HG03439 (cell line): ENCODE measurements at regions not wholly inside any gene's neighbourhood (a gene's known extent, or its start where the extent isn't known, plus 50 kb on each side); places are given as distances from the start of the nearest gene placed in this dataset.
"Not testable (repeated sequence)": the region's sequence is repeated elsewhere in the genome, so short reads cannot be mapped to it uniquely, and the experiment has no call there.

Source experiments
- ATAC-seq: cut with Tn5 transposase; IDR thresholded peaks from one replicate; pipeline ENCODE4 v1.9.1; 2021; ENCODE audit warnings: mild to moderate bottlenecking, moderate library complexity; ENCODE audit not compliant: unreplicated experiment

DNA sequence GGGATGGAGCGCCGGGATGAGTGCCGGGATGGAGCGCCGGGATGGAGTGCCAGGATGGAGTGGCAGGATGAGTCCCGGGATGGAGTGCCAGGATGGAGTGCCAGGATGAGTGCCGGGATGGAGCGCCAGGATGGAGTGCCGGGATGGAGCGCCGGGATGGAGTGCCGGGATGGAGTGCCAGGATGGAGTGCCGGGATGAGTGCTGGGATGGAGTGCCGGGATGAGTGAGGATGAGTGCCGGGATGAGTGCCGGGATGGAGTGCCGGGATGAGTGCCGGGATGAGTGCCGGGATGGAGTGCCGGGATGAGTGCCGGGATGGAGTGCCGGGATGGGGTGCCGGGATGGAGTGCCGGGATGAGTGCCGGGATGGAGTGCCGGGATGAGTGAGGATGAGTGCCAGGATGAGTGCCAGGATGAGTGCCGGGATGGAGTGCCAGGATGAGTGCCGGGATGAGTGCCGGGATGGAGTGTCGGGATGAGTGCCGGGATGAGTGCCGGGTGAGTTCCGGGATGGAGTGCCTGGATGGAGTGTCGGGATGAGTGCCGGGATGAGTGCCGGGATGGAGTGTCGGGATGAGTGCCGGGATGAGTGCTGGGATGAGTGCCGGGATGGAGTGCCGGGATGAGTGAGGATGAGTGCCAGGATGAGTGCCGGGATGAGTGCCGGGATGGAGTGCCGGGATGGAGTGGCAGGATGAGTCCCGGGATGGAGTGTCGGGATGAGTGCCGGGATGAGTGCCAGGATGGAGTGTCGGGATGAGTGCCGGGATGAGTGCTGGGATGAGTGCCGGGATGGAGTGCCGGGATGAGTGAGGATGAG, 52.9 kb upstream of the HELT start:
- ATAC-seq, result not testable (repeated sequence)

DNA sequence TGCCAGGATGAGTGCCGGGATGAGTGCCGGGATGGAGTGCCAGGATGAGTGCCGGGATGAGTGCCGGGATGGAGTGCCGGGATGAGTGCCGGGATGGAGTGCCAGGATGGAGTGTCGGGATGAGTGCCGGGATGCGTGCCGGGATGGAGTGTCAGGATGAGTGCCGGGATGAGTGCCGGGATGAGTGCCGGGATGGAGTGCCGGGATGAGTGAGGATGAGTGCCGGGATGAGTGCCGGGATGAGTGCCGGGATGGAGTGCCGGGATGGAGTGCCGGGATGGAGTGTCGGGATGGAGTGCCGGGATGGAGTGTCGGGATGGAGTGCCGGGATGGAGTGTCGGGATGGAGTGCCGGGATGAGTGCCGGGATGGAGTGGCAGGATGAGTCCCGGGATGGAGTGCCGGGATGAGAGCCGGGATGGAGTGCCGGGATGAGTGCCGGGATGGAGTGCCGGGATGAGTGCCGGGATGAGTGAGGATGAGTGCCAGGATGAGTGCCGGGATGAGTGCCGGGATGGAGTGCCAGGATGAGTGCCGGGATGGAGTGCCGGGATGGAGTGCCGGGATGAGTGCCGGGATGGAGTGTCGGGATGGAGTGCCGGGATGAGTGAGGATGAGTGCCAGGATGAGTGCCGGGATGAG, 52.1 kb upstream of the HELT start:
- ATAC-seq, result not testable (repeated sequence)

DNA sequence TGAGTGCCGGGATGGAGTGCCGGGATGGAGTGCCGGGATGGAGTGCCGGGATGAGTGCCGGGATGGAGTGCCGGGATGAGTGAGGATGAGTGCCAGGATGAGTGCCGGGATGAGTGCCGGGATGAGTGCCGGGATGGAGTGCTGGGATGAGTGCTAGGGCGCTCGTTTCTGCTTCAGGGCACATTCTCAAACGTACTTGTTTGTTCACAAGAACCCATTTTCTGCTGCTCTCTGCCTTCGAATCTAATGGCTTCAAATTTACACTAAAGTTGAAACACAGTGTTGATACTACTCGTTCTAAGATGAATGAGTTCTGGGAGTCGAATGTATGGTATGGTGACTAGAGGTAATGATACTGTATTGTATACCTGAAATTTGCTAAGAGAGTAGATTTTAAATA, 50.6 kb upstream of the HELT start:
- ATAC-seq, result not testable (repeated sequence)

- ATAC-seq, result no peak
Observed at GRCh38 chr4:184968366-184968765, 49.9 kb upstream of the HELT start.
